Transverse colon (tissue), 3 donors: ENCODE measurements at regions not wholly inside any gene's neighbourhood (a gene's known extent, or its start where the extent isn't known, plus 50 kb on each side); places are given as distances from the start of the nearest gene placed in this dataset.

ENCODE experiments used
- EP300 ChIP-seq: sonication (generic); formaldehyde crosslinking; IDR thresholded peaks from one replicate; pipeline ENCODE4 v1.6.1; 2017; ENCODE audit warnings: antibody characterized with exemption, low read depth
- POLR2A ChIP-seq: fragments of 450-650 bp; IDR thresholded peaks from one replicate; pipeline ENCODE4 v1.6.1; 2016; ENCODE audit warnings: antibody characterized with exemption, mild to moderate bottlenecking, moderate library complexity
- TF ChIP-seq, protein P1 (sequence below), 5 experiments: fragments of 200-600 bp in 3 of 5; fragments of 450-650 bp in 2 of 5; sonication (generic) in 3 of 5; IDR thresholded peaks; 1 replicate in 2 of 5; 2 replicates in 3 of 5; pipeline ENCODE4 v1.5.1; 2016 to 2017; ENCODE audit warnings: antibody characterized with exemption in 5 of 5, inconsistent platforms in 3 of 5, mild to moderate bottlenecking in 2 of 5, moderate library complexity in 1 of 5

DNA sequence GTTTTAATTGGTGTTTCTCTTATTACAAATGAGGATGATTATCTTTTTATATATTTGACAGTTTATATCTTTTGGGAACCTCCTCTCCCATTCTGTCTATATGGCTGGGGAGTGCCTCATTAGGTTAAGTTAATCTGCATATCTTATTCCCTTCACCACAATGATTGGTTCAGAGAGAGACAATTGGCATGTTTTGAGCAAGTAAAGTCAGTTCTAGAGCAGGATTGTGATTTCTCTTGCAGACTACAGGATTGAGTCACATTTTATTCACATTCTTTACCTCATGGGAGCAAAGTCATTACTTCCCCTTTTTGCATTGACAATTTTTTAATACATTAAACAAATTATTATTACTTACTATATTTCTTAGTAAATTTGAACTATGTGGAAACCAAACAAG lies 345.6 kb downstream of the MDFIC start:
- TF ChIP-seq POLR2A (no peak), EP300 (no peak)
- TF ChIP-seq, protein P1, sequence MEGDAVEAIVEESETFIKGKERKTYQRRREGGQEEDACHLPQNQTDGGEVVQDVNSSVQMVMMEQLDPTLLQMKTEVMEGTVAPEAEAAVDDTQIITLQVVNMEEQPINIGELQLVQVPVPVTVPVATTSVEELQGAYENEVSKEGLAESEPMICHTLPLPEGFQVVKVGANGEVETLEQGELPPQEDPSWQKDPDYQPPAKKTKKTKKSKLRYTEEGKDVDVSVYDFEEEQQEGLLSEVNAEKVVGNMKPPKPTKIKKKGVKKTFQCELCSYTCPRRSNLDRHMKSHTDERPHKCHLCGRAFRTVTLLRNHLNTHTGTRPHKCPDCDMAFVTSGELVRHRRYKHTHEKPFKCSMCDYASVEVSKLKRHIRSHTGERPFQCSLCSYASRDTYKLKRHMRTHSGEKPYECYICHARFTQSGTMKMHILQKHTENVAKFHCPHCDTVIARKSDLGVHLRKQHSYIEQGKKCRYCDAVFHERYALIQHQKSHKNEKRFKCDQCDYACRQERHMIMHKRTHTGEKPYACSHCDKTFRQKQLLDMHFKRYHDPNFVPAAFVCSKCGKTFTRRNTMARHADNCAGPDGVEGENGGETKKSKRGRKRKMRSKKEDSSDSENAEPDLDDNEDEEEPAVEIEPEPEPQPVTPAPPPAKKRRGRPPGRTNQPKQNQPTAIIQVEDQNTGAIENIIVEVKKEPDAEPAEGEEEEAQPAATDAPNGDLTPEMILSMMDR (IDR thresholded peaks at IDR 0.05), result no peak
